ENCODE measurements at regions not wholly inside any gene's neighbourhood (a gene's known extent, or its start where the extent isn't known, plus 50 kb on each side); places are given as distances from the start of the nearest gene placed in this dataset.

DNA sequence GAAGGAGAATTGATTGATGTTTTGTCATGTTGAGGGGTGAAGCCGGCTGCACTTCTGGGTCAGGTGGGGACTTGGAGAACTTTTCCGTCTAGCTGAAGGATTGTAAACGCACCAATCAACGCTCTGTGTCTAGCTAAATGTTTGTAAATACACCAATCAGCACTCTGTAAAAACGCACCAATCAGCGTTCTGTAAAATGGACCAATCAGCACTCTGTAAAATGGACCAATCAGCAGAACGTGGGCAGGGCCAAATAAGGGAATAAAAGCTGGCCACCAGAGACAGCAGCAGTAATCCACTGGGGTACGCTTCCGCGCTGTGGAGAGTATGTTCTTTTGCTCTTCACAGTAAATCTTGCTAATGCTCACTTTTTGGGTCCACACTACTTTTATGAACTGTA is 384.1 kb downstream of the FOXG1 start:
- Mint-ChIP-seq H3K9me3 (peaks cover 15% of the 10 kb centered on the region), H3K36me3 (ENCODE audit: low read depth) (no peaks in the 10 kb centered on the region), H3K4me1 (no peaks in the 10 kb centered on the region), H3K27ac (no peak overlapping the region), H3K27me3 (ENCODE audit: insufficient read depth) (peaks cover 2% of the 10 kb centered on the region), H3K4me3 (no peak overlapping the region)
- Histone ChIP-seq H3K27me3 (ENCODE audit: control insufficient read depth, insufficient read depth, low read length, poor library complexity, severe bottlenecking) (no peaks in the 10 kb centered on the region), H3K9me3 (ENCODE audit: control insufficient read depth, low read length) (peaks cover 4% of the 10 kb centered on the region), H3K36me3 (ENCODE audit: control insufficient read depth, insufficient read depth, low read length) (no peaks in the 10 kb centered on the region), H3K9ac (ENCODE audit: extremely low read depth, low read length, poor library complexity, severe bottlenecking) (no peak overlapping the region), H3K4me3 (ENCODE audit: low read length) (no peak overlapping the region), H3K27ac (ENCODE audit: low read depth, low read length) (no peak overlapping the region), H3K4me1 (ENCODE audit: control insufficient read depth, insufficient read depth, low read length) (no peaks in the 10 kb centered on the region)
- 93 to 98% methylated on average over 8 to 10 of the region's 10 CpGs for WGBS, 2 experiments (ENCODE audit: insufficient coverage in 1 of 2, insufficient read length in 1 of 2)
- TF ChIP-seq, protein P1, sequence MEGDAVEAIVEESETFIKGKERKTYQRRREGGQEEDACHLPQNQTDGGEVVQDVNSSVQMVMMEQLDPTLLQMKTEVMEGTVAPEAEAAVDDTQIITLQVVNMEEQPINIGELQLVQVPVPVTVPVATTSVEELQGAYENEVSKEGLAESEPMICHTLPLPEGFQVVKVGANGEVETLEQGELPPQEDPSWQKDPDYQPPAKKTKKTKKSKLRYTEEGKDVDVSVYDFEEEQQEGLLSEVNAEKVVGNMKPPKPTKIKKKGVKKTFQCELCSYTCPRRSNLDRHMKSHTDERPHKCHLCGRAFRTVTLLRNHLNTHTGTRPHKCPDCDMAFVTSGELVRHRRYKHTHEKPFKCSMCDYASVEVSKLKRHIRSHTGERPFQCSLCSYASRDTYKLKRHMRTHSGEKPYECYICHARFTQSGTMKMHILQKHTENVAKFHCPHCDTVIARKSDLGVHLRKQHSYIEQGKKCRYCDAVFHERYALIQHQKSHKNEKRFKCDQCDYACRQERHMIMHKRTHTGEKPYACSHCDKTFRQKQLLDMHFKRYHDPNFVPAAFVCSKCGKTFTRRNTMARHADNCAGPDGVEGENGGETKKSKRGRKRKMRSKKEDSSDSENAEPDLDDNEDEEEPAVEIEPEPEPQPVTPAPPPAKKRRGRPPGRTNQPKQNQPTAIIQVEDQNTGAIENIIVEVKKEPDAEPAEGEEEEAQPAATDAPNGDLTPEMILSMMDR (conservative IDR thresholded peaks at IDR 0.05), result no peak
- DNase-seq, result no peak

DNA sequence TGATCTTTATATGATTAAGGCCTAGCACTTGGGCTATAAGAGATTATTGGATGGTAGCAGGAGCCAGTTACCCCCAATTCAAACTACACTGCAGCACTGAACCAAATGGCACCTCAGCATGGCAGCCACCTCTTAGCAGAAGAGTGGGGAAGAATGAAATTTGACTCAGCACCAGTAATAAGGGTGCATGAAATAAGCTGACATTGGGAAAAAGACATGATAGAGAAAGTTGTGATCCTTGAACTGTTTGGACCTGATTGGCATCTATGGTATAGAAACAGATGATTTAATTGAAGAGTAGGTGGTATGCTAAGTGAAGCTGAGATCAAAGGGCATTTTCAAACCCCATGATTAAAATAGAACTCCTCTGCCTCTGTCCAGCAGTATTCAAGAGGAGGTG is 389.5 kb downstream of the FOXG1 start:
- TF ChIP-seq, protein P1 (conservative IDR thresholded peaks at IDR 0.05), result no peak
- peaks cover 2% of the 10 kb centered on the region for H3K27me3 Mint-ChIP-seq (ENCODE audit: insufficient read depth)

GRCh38 chr14:29161593-29161992 is 395.0 kb downstream of the FOXG1 start:
- H3K27me3 Mint-ChIP-seq (ENCODE audit: insufficient read depth), result no peaks in the 10 kb centered on the region
- H3K36me3 ChIP-seq (ENCODE audit: control insufficient read depth, insufficient read depth, low read length), result no peaks in the 10 kb centered on the region
- no peaks in the 10 kb centered on the region for H3K27me3 ChIP-seq (ENCODE audit: control insufficient read depth, insufficient read depth, low read length, poor library complexity, severe bottlenecking)
- TF ChIP-seq, protein P1 (conservative IDR thresholded peaks at IDR 0.05), result no peak
- H3K4me3 Mint-ChIP-seq, result no peak overlapping the region
- no peaks in the 10 kb centered on the region for H3K4me1 Mint-ChIP-seq
- no peaks in the 10 kb centered on the region for H3K4me1 ChIP-seq (ENCODE audit: control insufficient read depth, insufficient read depth, low read length)
- DNase-seq, result no peak
- H3K27ac Mint-ChIP-seq, result no peak overlapping the region
- H3K9me3 Mint-ChIP-seq, result no peaks in the 10 kb centered on the region
- 80 to 92% methylated on average over 2 to 4 of the region's 4 CpGs for WGBS, 2 experiments (ENCODE audit: insufficient coverage in 1 of 2, insufficient read length in 1 of 2)
- H3K4me3 ChIP-seq (ENCODE audit: low read length), result no peak overlapping the region
- H3K9ac ChIP-seq (ENCODE audit: extremely low read depth, low read length, poor library complexity, severe bottlenecking), result no peak overlapping the region
- H3K36me3 Mint-ChIP-seq (ENCODE audit: low read depth), result no peaks in the 10 kb centered on the region
- H3K27ac ChIP-seq (ENCODE audit: low read depth, low read length), result no peak overlapping the region
- no peaks in the 10 kb centered on the region for H3K9me3 ChIP-seq (ENCODE audit: control insufficient read depth, low read length)

More for the DNA sequence above, 389.5 kb downstream of the FOXG1 start:
- H3K4me1 Mint-ChIP-seq, result no peaks in the 10 kb centered on the region
- no peak overlapping the region for H3K4me3 ChIP-seq (ENCODE audit: low read length)
- no peaks in the 10 kb centered on the region for H3K36me3 Mint-ChIP-seq (ENCODE audit: low read depth)
- no peaks in the 10 kb centered on the region for H3K4me1 ChIP-seq (ENCODE audit: control insufficient read depth, insufficient read depth, low read length)
- no peaks in the 10 kb centered on the region for H3K27me3 ChIP-seq (ENCODE audit: control insufficient read depth, insufficient read depth, low read length, poor library complexity, severe bottlenecking)
- no peak overlapping the region for H3K9ac ChIP-seq (ENCODE audit: extremely low read depth, low read length, poor library complexity, severe bottlenecking)
- no peak overlapping the region for H3K27ac ChIP-seq (ENCODE audit: low read depth, low read length)
- DNase-seq, result no peak
- no peak overlapping the region for H3K4me3 Mint-ChIP-seq
- peaks cover 7% of the 10 kb centered on the region for H3K9me3 Mint-ChIP-seq
- H3K27ac Mint-ChIP-seq, result no peak overlapping the region
- no peaks in the 10 kb centered on the region for H3K36me3 ChIP-seq (ENCODE audit: control insufficient read depth, insufficient read depth, low read length)
- H3K9me3 ChIP-seq (ENCODE audit: control insufficient read depth, low read length), result no peaks in the 10 kb centered on the region
